HCT116 (cell line): ENCODE measurements at regions not wholly inside any gene's neighbourhood (a gene's known extent, or its start where the extent isn't known, plus 50 kb on each side); places are given as distances from the start of the nearest gene placed in this dataset.

ENCODE experiments used
- EZH2 ChIP-seq: fragments of 200-600 bp; sonication (generic); IDR thresholded peaks from 2 replicates; pipeline ENCODE4 v1.6.1; 2017; ENCODE audit warnings: antibody characterized with exemption, mixed run types
- POLR2A ChIP-seq: IDR thresholded peaks from 2 replicates; pipeline ENCODE4 v1.7.0; 2011; ENCODE audit warnings: borderline replicate concordance; ENCODE audit not compliant: insufficient read depth, insufficient read length; ENCODE audit errors: extremely low read depth
- SP1 ChIP-seq: IDR thresholded peaks from 2 replicates; pipeline ENCODE4 v1.6.1; 2012; ENCODE audit warnings: low read depth
- TCF7L2 ChIP-seq: IDR thresholded peaks from 2 replicates; pipeline ENCODE4 v1.7.0; 2011; ENCODE audit warnings: borderline replicate concordance, inconsistent platforms; ENCODE audit not compliant: insufficient read depth, insufficient read length; ENCODE audit errors: extremely low read depth
- TF ChIP-seq, protein P1 (sequence below), 3 experiments: fragments of 200-600 bp in 1 of 3; sonication (generic) in 1 of 3; IDR thresholded peaks in 2 of 3; conservative IDR thresholded peaks in 1 of 3; 2 replicates each; pipeline ENCODE4 v1.5.1; 2012 to 2017; ENCODE audit warnings: low read depth in 2 of 3, low read length in 2 of 3, antibody characterized with exemption in 1 of 3, borderline replicate concordance in 1 of 3, control low read depth in 1 of 3, mild to moderate bottlenecking in 1 of 3, mixed read lengths in 1 of 3, mixed run types in 1 of 3, moderate library complexity in 1 of 3; ENCODE audit not compliant: insufficient read depth in 1 of 3

DNA sequence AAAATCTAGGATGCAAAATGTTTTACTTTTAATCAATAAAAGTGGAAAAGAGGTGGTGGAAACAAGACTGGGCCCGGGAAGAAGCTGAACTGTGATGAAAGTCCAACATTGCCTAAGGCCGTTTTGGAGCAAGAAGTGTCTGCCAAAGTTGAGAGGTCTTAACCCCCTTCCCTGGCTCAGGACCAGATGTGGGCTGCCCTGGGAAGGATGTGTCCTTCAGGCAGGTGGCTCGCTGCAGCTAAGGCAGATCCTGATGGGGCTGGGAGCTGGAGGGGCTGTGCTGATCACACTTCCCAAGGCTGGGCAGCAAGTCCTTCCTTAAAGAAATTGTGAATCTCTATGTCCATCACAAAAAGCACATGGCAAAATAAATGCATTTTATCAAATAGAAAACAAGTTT lies 581.6 kb downstream of the GALC start:
- TF ChIP-seq, protein P1, sequence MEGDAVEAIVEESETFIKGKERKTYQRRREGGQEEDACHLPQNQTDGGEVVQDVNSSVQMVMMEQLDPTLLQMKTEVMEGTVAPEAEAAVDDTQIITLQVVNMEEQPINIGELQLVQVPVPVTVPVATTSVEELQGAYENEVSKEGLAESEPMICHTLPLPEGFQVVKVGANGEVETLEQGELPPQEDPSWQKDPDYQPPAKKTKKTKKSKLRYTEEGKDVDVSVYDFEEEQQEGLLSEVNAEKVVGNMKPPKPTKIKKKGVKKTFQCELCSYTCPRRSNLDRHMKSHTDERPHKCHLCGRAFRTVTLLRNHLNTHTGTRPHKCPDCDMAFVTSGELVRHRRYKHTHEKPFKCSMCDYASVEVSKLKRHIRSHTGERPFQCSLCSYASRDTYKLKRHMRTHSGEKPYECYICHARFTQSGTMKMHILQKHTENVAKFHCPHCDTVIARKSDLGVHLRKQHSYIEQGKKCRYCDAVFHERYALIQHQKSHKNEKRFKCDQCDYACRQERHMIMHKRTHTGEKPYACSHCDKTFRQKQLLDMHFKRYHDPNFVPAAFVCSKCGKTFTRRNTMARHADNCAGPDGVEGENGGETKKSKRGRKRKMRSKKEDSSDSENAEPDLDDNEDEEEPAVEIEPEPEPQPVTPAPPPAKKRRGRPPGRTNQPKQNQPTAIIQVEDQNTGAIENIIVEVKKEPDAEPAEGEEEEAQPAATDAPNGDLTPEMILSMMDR (IDR thresholded peaks at IDR 0.05 in 2 of 3, conservative IDR thresholded peaks at IDR 0.05 in 1 of 3; ENCODE audit: borderline replicate concordance in 1 of 3, insufficient read depth in 1 of 3, low read depth in 2 of 3, low read length in 2 of 3), result no peak
- TF ChIP-seq EZH2 (no peak), SP1 (no peak), TCF7L2 (no peak), POLR2A (no peak)
